KMS-11 (cell line): ENCODE measurements at regions not wholly inside any gene's neighbourhood (a gene's known extent, or its start where the extent isn't known, plus 50 kb on each side); places are given as distances from the start of the nearest gene placed in this dataset.

Experiments
- H2AFZ ChIP-seq: fragments of 200-600 bp; sonication (generic); 2 replicates; pipeline ENCODE4 v1.6.1; 2016; ENCODE audit warnings: antibody characterized with exemption, mixed run types, low read depth
- H3K27ac ChIP-seq: fragments of 200-600 bp; sonication (generic); 2 replicates; pipeline ENCODE4 v1.6.1; 2016; ENCODE audit warnings: mild to moderate bottlenecking, mixed run types
- H3K27me3 ChIP-seq: fragments of 200-600 bp; sonication (generic); 2 replicates; pipeline ENCODE4 v1.6.1; 2017; ENCODE audit warnings: mild to moderate bottlenecking, low read depth, mixed run types, moderate library complexity; ENCODE audit not compliant: insufficient read depth
- H3K36me3 ChIP-seq: fragments of 200-600 bp; sonication (generic); 2 replicates; pipeline ENCODE4 v1.6.1; 2017; ENCODE audit warnings: mild to moderate bottlenecking, mixed run types; ENCODE audit not compliant: insufficient read depth
- H3K4me1 ChIP-seq: fragments of 200-600 bp; sonication (generic); 2 replicates; pipeline ENCODE4 v1.6.1; 2016; ENCODE audit warnings: mild to moderate bottlenecking, low read depth, mixed run types; ENCODE audit not compliant: poor library complexity, severe bottlenecking
- H3K4me2 ChIP-seq: fragments of 200-600 bp; sonication (generic); 2 replicates; pipeline ENCODE4 v1.7.0; 2016; ENCODE audit warnings: mild to moderate bottlenecking, mixed run types
- H3K4me3 ChIP-seq: fragments of 200-600 bp; sonication (generic); IDR thresholded peaks from 2 replicates; pipeline ENCODE4 v1.6.1; 2017; ENCODE audit warnings: low read depth, low read length, mixed read lengths; ENCODE audit not compliant: insufficient read depth
- H3K79me2 ChIP-seq: fragments of 200-600 bp; sonication (generic); 2 replicates; pipeline ENCODE4 v1.6.1; 2016; ENCODE audit warnings: low read depth, mixed run types; ENCODE audit not compliant: insufficient read depth
- H3K9ac ChIP-seq: fragments of 200-600 bp; sonication (generic); 2 replicates; pipeline ENCODE4 v1.6.1; 2016; ENCODE audit warnings: mild to moderate bottlenecking, mixed run types
- H4K20me1 ChIP-seq: fragments of 200-600 bp; sonication (generic); 2 replicates; pipeline ENCODE4 v1.6.1; 2016; ENCODE audit warnings: mild to moderate bottlenecking, mixed run types; ENCODE audit not compliant: insufficient read depth
- TF ChIP-seq, protein P1 (sequence below): fragments of 200-600 bp; sonication (generic); conservative IDR thresholded peaks from 2 replicates; pipeline ENCODE4 v1.6.1; 2017; ENCODE audit warnings: low read depth, mild to moderate bottlenecking, antibody characterized with exemption, low read length, moderate library complexity, mixed read lengths

- Histone ChIP-seq H3K79me2 (no peaks in the 10 kb centered on the region), H3K9ac (no peak overlapping the region), H4K20me1 (no peaks in the 10 kb centered on the region), H2AFZ (no peak overlapping the region), H3K4me3 (no peak overlapping the region), H3K4me2 (no peak overlapping the region), H3K27ac (no peak overlapping the region), H3K27me3 (no peaks in the 10 kb centered on the region), H3K36me3 (no peaks in the 10 kb centered on the region), H3K4me1 (no peaks in the 10 kb centered on the region)
- TF ChIP-seq, protein P1, sequence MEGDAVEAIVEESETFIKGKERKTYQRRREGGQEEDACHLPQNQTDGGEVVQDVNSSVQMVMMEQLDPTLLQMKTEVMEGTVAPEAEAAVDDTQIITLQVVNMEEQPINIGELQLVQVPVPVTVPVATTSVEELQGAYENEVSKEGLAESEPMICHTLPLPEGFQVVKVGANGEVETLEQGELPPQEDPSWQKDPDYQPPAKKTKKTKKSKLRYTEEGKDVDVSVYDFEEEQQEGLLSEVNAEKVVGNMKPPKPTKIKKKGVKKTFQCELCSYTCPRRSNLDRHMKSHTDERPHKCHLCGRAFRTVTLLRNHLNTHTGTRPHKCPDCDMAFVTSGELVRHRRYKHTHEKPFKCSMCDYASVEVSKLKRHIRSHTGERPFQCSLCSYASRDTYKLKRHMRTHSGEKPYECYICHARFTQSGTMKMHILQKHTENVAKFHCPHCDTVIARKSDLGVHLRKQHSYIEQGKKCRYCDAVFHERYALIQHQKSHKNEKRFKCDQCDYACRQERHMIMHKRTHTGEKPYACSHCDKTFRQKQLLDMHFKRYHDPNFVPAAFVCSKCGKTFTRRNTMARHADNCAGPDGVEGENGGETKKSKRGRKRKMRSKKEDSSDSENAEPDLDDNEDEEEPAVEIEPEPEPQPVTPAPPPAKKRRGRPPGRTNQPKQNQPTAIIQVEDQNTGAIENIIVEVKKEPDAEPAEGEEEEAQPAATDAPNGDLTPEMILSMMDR, result no peak
These were observed 318.2 kb upstream of the PSMD7 start for GRCh38 chr16:73978407-73978784.

DNA sequence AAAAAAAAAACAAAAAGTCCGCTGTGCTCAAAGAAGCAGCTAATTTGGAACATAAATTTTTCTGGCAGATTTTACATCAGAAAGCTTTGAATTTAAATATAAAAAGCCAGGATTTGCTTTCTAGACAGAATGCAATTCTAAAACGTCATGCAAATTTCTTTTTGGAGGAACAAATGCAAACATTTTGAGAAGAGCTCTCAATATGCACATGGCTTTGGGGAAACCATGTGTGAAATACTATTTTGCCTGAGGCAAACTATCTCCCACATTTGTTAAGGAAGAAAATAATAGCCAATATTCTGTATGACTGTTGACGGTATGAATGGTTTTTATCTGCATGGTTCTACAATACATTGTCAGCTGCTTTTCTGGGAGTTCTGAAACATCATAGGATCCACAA lies 320.0 kb upstream of the PSMD7 start:
- no peaks in the 10 kb centered on the region for H3K79me2 ChIP-seq
- TF ChIP-seq, protein P1, result no peak
- no peaks in the 10 kb centered on the region for H3K36me3 ChIP-seq
- H3K27ac ChIP-seq, result no peak overlapping the region
- H3K4me1 ChIP-seq, result no peaks in the 10 kb centered on the region
- H3K4me2 ChIP-seq, result no peak overlapping the region
- H3K4me3 ChIP-seq, result no peak overlapping the region
- H2AFZ ChIP-seq, result no peak overlapping the region
- no peak overlapping the region for H3K9ac ChIP-seq
- H3K27me3 ChIP-seq, result no peaks in the 10 kb centered on the region
- H4K20me1 ChIP-seq, result no peaks in the 10 kb centered on the region

DNA sequence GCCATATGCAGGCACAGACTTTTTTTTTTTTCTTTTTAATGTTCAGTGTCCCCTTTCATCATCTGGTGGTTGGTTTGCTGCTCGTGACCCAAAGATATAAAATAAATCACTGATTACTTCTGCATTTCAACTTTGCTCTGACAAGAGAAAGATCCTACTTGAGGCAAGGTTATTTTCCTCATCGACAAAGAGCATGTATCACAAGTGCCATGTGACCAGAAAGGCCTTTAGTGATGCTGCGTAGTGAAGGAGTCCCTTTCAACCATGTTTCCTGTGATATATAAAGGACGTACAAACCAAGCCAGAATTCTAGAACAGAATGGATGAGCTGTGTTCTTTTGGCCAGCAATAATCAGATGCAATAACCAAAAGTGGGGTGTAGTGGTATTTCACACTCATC lies 323.4 kb upstream of the PSMD7 start:
- Histone ChIP-seq H3K27me3 (no peaks in the 10 kb centered on the region), H3K4me2 (no peak overlapping the region), H3K4me3 (no peak overlapping the region), H3K27ac (no peak overlapping the region), H4K20me1 (no peaks in the 10 kb centered on the region), H3K4me1 (no peaks in the 10 kb centered on the region), H3K36me3 (no peaks in the 10 kb centered on the region), H3K9ac (no peak overlapping the region), H2AFZ (no peak overlapping the region), H3K79me2 (no peaks in the 10 kb centered on the region)
- TF ChIP-seq, protein P1, result no peak

DNA sequence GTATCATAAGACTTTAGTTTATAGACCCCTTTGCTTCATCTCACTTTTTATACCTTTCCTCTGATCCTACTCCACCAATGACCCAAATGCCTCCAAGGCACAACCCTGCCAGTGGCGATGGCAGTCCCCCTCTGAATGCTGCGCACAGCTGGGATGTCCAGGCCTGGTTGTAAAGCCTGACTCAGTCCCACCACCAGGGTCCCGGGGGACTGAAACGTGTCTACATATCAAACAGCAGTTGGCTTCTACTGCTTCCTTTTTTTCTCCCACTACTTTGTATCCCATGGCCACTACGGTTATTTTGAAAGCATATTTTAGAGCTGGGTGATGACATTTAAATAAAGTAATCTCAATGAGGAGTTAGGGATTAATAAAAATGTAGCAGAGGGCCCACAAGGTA lies 329.8 kb upstream of the PSMD7 start:
- Histone ChIP-seq H2AFZ (no peak overlapping the region), H3K36me3 (no peaks in the 10 kb centered on the region), H3K4me3 (no peak overlapping the region), H3K9ac (no peak overlapping the region), H3K27ac (no peak overlapping the region), H3K79me2 (no peaks in the 10 kb centered on the region), H3K4me2 (no peak overlapping the region), H3K4me1 (no peaks in the 10 kb centered on the region), H3K27me3 (no peaks in the 10 kb centered on the region), H4K20me1 (no peaks in the 10 kb centered on the region)
- TF ChIP-seq, protein P1, result no peak

DNA sequence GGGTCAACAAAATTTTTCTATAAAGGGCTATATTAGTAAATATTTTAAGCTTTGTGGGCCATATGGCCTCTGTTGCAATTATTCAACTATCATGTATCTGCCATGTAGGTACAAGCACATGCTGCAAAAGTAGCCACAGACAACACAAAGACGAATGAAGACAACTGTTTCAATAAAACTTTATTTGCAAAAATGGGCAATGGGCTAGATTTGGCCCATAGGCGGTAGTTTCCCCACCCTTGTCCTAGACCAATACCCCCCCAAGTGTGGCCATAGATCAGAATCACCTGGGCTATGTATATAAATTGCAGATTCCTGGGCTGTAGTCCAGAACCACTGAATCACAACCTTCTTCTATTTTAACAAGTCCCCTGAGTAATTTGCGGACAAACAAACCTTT lies 331.0 kb upstream of the PSMD7 start:
- H3K4me2 ChIP-seq, result no peak overlapping the region
- no peak overlapping the region for H3K27ac ChIP-seq
- no peaks in the 10 kb centered on the region for H3K4me1 ChIP-seq
- no peak overlapping the region for H2AFZ ChIP-seq
- no peak overlapping the region for H3K4me3 ChIP-seq
- no peaks in the 10 kb centered on the region for H3K36me3 ChIP-seq
- no peak overlapping the region for H3K9ac ChIP-seq
- H3K27me3 ChIP-seq, result no peaks in the 10 kb centered on the region
- no peaks in the 10 kb centered on the region for H4K20me1 ChIP-seq
- no peaks in the 10 kb centered on the region for H3K79me2 ChIP-seq
- TF ChIP-seq, protein P1, result no peak
